ENCODE measurements at regions not wholly inside any gene's neighbourhood (a gene's known extent, or its start where the extent isn't known, plus 50 kb on each side); places are given as distances from the start of the nearest gene placed in this dataset.

- DNase-seq = no peak
- no peaks in the 10 kb centered on the region for H3K27me3 ChIP-seq (replicated peaks)
- H3K36me3 ChIP-seq (replicated peaks) = no peaks in the 10 kb centered on the region
- in situ Hi-C loops (cut with HindIII; ENCODE audit: low pct_ligation_motif_present, low sequenced_read_pairs) = no loop called here
- H3K27ac ChIP-seq = peak overlapping the region; percentile 84
- no peak overlapping the region for H3K4me3 ChIP-seq (ENCODE audit: low read depth, low read length)
- peak; percentile 22 for TF ChIP-seq CTCF (IDR thresholded peaks at IDR 0.05; ENCODE audit: low read depth, low read length, missing control alignments)
Measured at GRCh38 chr7:17530741-17531421, 232.4 kb downstream of the AHR start.

GRCh38 chr7:17532861-17533404 is 234.5 kb downstream of the AHR start:
- no peak for TF ChIP-seq CTCF (IDR thresholded peaks at IDR 0.05; ENCODE audit: low read depth, low read length, missing control alignments)
- H3K4me3 ChIP-seq (ENCODE audit: low read depth, low read length) = no peak overlapping the region
- in situ Hi-C loops (cut with HindIII; ENCODE audit: low pct_ligation_motif_present, low sequenced_read_pairs) = no loop called here
- H3K27ac ChIP-seq = peak overlapping the region; percentile 71
- no peaks in the 10 kb centered on the region for H3K27me3 ChIP-seq (replicated peaks)
- peak; percentile 89 for DNase-seq
- H3K36me3 ChIP-seq (replicated peaks) = no peaks in the 10 kb centered on the region

DNA sequence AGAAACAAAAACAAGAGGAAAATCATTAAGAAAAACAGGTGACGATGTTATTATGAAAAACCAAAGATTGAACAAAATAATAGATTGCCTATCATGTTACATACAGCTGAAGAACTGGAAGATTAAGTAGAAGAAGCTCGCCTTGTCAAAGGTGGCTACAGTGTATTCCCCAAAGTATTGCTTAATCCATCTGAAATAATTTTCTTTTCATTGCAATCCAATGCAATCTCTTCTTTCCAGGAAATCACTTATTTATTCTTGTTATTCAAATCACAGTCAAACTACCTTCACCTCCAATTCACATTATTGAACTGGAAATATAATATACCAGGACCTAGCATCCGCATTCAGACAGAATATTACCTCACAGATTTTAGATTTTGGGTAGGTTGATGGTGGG is 235.9 kb downstream of the AHR start:
- in situ Hi-C loops (cut with HindIII; ENCODE audit: low pct_ligation_motif_present, low sequenced_read_pairs) = no loop called here

DNA sequence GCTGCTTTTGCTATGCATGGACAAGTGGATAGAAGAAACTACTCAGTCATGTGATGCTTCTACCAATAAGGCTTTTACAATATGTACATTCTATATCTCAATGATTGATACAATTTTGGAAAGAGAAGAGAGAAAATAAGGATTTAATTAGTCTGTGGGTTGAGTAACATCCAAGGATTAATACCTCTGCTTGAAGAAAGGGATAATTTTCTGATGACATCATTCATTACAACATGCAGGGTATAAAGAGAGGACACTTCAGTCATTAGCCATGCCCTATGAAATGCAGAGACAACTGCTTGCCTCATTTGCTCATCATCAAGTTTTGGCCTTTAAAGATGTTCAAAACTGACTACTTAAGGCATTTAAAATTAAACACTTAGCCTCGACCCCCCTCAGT is 237.3 kb downstream of the AHR start:
- Histone ChIP-seq H3K4me3 (ENCODE audit: low read depth, low read length) (no peak overlapping the region), H3K27ac (no peak overlapping the region), H3K36me3 (replicated peaks) (no peaks in the 10 kb centered on the region), H3K27me3 (replicated peaks) (no peaks in the 10 kb centered on the region)
- no peak for TF ChIP-seq CTCF (IDR thresholded peaks at IDR 0.05; ENCODE audit: low read depth, low read length, missing control alignments)
- in situ Hi-C loops (cut with HindIII; ENCODE audit: low pct_ligation_motif_present, low sequenced_read_pairs) = no loop called here
- DNase-seq = no peak

More for the DNA sequence above, 235.9 kb downstream of the AHR start:
- no peak overlapping the region for H3K4me3 ChIP-seq (ENCODE audit: low read depth, low read length)
- no peak overlapping the region for H3K27ac ChIP-seq
- no peaks in the 10 kb centered on the region for H3K36me3 ChIP-seq (replicated peaks)
- TF ChIP-seq CTCF (IDR thresholded peaks at IDR 0.05; ENCODE audit: low read depth, low read length, missing control alignments) = no peak
- no peak for DNase-seq
- H3K27me3 ChIP-seq (replicated peaks) = no peaks in the 10 kb centered on the region

GRCh38 chr7:17544401-17544800 is 245.9 kb downstream of the AHR start:
- no peak for DNase-seq
- in situ Hi-C loops (cut with HindIII; ENCODE audit: low pct_ligation_motif_present, low sequenced_read_pairs) = no loop called here
- Histone ChIP-seq H3K36me3 (replicated peaks) (no peaks in the 10 kb centered on the region), H3K27ac (no peak overlapping the region), H3K4me3 (ENCODE audit: low read depth, low read length) (no peak overlapping the region), H3K27me3 (replicated peaks) (no peaks in the 10 kb centered on the region)
- no peak for TF ChIP-seq CTCF (IDR thresholded peaks at IDR 0.05; ENCODE audit: low read depth, low read length, missing control alignments)

- in situ Hi-C loops (cut with HindIII; ENCODE audit: low pct_ligation_motif_present, low sequenced_read_pairs) = no loop called here
- no peak for DNase-seq
- no peak for TF ChIP-seq CTCF (IDR thresholded peaks at IDR 0.05; ENCODE audit: low read depth, low read length, missing control alignments)
- Histone ChIP-seq H3K27me3 (replicated peaks) (no peaks in the 10 kb centered on the region), H3K27ac (no peak overlapping the region), H3K36me3 (replicated peaks) (no peaks in the 10 kb centered on the region), H3K4me3 (ENCODE audit: low read depth, low read length) (no peak overlapping the region)
Measured at GRCh38 chr7:17545348-17545747, 246.9 kb downstream of the AHR start.

All from brain microvascular endothelial cell (primary cell).